IMR-90 (cell line): ENCODE measurements at regions not wholly inside any gene's neighbourhood (a gene's known extent, or its start where the extent isn't known, plus 50 kb on each side); places are given as distances from the start of the nearest gene placed in this dataset.

Source experiments
- CEBPB ChIP-seq: IDR thresholded peaks from 2 replicates; pipeline ENCODE4 v1.6.1; 2012; ENCODE audit warnings: low read depth, low read length, improper control_type of control experiment
- CHD1 ChIP-seq: IDR thresholded peaks from 2 replicates; pipeline ENCODE4 v1.6.1; 2012; ENCODE audit warnings: low read depth, low read length, improper control_type of control experiment
- FOS ChIP-seq: fragments of 150-350 bp; IDR thresholded peaks from 2 replicates; pipeline ENCODE4 v1.6.1; 2016; ENCODE audit warnings: low read depth, low read length
- MAFK ChIP-seq: IDR thresholded peaks from 2 replicates; pipeline ENCODE4 v1.6.1; 2012; ENCODE audit warnings: low read depth, low read length, improper control_type of control experiment
- MAZ ChIP-seq: IDR thresholded peaks from 2 replicates; pipeline ENCODE4 v1.6.1; 2012; ENCODE audit warnings: low read depth, mild to moderate bottlenecking, low read length, improper control_type of control experiment, moderate library complexity, borderline replicate concordance
- MXI1 ChIP-seq: IDR thresholded peaks from 2 replicates; pipeline ENCODE4 v1.6.1; 2012; ENCODE audit warnings: low read depth, mild to moderate bottlenecking, low read length, moderate library complexity, borderline replicate concordance
- POLR2A ChIP-seq: IDR thresholded peaks from 2 replicates; pipeline ENCODE4 v1.6.1; 2012; ENCODE audit warnings: mild to moderate bottlenecking, low read depth, low read length
- RAD21 ChIP-seq: IDR thresholded peaks from 2 replicates; pipeline ENCODE4 v1.6.1; 2012; ENCODE audit warnings: low read length, improper control_type of control experiment
- SMC3 ChIP-seq: fragments of 150-350 bp; IDR thresholded peaks from 2 replicates; pipeline ENCODE4 v1.6.1; 2016; ENCODE audit warnings: low read depth, mild to moderate bottlenecking, antibody characterized with exemption, low read length, moderate library complexity
- TF ChIP-seq, protein P1 (sequence below): conservative IDR thresholded peaks from 2 replicates; pipeline ENCODE4 v1.5.1; 2012; ENCODE audit warnings: mild to moderate bottlenecking, low read depth, low read length, improper control_type of control experiment
- TF ChIP-seq, protein P2 (sequence below): fragments of 150-350 bp; IDR thresholded peaks from 2 replicates; pipeline ENCODE4 v1.6.1; 2017; ENCODE audit warnings: mild to moderate bottlenecking, antibody characterized with exemption, low read length, low read depth

- TF ChIP-seq POLR2A = no peak
- TF ChIP-seq, protein P1, sequence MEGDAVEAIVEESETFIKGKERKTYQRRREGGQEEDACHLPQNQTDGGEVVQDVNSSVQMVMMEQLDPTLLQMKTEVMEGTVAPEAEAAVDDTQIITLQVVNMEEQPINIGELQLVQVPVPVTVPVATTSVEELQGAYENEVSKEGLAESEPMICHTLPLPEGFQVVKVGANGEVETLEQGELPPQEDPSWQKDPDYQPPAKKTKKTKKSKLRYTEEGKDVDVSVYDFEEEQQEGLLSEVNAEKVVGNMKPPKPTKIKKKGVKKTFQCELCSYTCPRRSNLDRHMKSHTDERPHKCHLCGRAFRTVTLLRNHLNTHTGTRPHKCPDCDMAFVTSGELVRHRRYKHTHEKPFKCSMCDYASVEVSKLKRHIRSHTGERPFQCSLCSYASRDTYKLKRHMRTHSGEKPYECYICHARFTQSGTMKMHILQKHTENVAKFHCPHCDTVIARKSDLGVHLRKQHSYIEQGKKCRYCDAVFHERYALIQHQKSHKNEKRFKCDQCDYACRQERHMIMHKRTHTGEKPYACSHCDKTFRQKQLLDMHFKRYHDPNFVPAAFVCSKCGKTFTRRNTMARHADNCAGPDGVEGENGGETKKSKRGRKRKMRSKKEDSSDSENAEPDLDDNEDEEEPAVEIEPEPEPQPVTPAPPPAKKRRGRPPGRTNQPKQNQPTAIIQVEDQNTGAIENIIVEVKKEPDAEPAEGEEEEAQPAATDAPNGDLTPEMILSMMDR = no peak
- no peak for TF ChIP-seq MXI1
- TF ChIP-seq SMC3 = no peak
- TF ChIP-seq CHD1 = no peak
- TF ChIP-seq MAFK = no peak
- no peak for TF ChIP-seq RAD21
- TF ChIP-seq FOS = no peak
- no peak for TF ChIP-seq MAZ
- TF ChIP-seq, protein P2, sequence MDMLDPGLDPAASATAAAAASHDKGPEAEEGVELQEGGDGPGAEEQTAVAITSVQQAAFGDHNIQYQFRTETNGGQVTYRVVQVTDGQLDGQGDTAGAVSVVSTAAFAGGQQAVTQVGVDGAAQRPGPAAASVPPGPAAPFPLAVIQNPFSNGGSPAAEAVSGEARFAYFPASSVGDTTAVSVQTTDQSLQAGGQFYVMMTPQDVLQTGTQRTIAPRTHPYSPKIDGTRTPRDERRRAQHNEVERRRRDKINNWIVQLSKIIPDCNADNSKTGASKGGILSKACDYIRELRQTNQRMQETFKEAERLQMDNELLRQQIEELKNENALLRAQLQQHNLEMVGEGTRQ = no peak
- no peak for TF ChIP-seq CEBPB
Observed at GRCh38 chr10:89975771-89976170, 274.4 kb downstream of the KIF20B start.
